Brain microvascular endothelial cell (primary cell): ENCODE measurements at regions not wholly inside any gene's neighbourhood (a gene's known extent, or its start where the extent isn't known, plus 50 kb on each side); places are given as distances from the start of the nearest gene placed in this dataset.
A peak's percentile ranks its signal among the peaks of the same experiment; 100 is the strongest.

Experiments
- DNase-seq: peaks from one replicate; pipeline ENCODE4 v3.0.0-alpha.2; 2020
- H3K27ac ChIP-seq: fragments of 250-450 bp; sonication (Bioruptor Pico); 2 replicates; pipeline ENCODE4 v1.5.1; 2020; ENCODE audit warnings: mild to moderate bottlenecking, moderate library complexity
- H3K27me3 ChIP-seq: fragments of 250-450 bp; sonication (Bioruptor Pico); replicated peaks from 2 replicates; pipeline ENCODE4 v1.5.1; 2020; ENCODE audit warnings: mild to moderate bottlenecking
- H3K36me3 ChIP-seq: fragments of 250-450 bp; sonication (Bioruptor Pico); replicated peaks from 2 replicates; pipeline ENCODE4 v1.5.1; 2020; ENCODE audit warnings: mild to moderate bottlenecking
- H3K4me3 ChIP-seq: 2 replicates; pipeline ENCODE4 v1.5.1; 2011; ENCODE audit warnings: low read depth, mild to moderate bottlenecking, control low read depth, low read length, moderate library complexity
- in situ Hi-C: cut with HindIII; loops from 2 replicates; pipeline ENCODE4 v1.10.0; 2017; ENCODE audit warnings: low sequenced_read_pairs, low pct_ligation_motif_present
- TF ChIP-seq, protein P1 (sequence below): IDR thresholded peaks from 2 replicates; pipeline ENCODE4 v1.5.1; 2011; ENCODE audit warnings: low read depth, mild to moderate bottlenecking, moderate library complexity, low read length, control low read depth, inconsistent platforms; ENCODE audit errors: missing control alignments

DNA sequence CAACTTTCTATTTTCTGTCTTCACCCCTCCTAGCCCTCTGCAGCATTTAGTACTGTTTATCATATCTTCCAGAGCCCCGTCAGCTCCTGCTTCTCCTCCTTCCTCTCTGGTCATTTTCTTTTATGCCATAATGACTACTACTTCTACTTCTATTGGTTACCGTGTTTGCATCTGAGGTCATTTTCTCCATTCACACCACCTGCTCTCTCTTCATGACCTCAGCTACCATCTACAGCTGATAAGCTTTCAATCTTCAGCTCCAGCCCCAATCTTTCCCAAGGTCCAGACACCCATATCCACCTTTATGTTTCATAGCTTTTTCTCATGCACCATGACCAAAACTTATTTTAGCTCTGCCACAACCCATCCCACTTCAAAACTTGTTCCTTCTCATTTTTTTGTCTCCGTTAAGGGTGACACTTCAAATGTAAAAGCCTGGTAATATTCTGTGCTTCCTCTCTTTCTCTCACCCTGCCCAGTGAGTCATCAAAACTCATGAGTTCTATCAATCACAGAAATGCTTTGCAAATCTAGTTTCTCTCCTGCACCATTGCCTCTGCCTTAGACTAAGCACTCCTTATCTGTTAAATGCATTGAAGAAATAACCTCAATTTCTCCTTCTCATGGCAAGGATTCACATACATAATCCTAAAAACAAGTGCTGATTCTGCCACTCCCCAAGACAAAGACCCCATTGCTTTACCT, 71.3 kb upstream of the IQCM start:
- H3K36me3 ChIP-seq: no peaks in the 10 kb centered on the region
- no peaks in the 10 kb centered on the region for H3K27me3 ChIP-seq
- DNase-seq: no peak
- no peak overlapping the region for H3K4me3 ChIP-seq
- in situ Hi-C loops: loop anchor here (25.0 kb wide), 1 partner anchor 500 kb away; no protein-coding TSS in a partner anchor
- H3K27ac ChIP-seq: no peak overlapping the region
- TF ChIP-seq, protein P1, sequence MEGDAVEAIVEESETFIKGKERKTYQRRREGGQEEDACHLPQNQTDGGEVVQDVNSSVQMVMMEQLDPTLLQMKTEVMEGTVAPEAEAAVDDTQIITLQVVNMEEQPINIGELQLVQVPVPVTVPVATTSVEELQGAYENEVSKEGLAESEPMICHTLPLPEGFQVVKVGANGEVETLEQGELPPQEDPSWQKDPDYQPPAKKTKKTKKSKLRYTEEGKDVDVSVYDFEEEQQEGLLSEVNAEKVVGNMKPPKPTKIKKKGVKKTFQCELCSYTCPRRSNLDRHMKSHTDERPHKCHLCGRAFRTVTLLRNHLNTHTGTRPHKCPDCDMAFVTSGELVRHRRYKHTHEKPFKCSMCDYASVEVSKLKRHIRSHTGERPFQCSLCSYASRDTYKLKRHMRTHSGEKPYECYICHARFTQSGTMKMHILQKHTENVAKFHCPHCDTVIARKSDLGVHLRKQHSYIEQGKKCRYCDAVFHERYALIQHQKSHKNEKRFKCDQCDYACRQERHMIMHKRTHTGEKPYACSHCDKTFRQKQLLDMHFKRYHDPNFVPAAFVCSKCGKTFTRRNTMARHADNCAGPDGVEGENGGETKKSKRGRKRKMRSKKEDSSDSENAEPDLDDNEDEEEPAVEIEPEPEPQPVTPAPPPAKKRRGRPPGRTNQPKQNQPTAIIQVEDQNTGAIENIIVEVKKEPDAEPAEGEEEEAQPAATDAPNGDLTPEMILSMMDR: no peak

DNA sequence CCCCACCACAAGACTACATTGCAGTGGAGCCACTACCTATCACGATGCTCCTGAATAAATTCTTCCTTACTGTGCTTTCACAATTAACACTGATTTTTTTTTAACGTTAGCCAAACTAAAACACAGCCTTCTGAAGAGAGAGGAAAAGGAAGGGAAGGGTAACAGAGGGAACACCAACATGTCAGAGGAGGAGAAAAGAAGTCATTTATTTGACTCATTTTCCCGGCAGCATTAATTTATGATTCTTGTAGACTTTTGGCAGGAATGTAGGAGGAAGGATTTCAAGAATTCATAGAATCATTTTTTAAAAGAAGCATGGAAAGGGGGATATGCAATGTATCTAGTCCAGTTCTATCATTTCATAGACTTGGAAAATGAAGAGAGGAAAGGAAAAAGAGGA, 74.3 kb upstream of the IQCM start:
- Histone ChIP-seq H3K36me3 (no peaks in the 10 kb centered on the region), H3K27ac (no peak overlapping the region), H3K27me3 (no peaks in the 10 kb centered on the region), H3K4me3 (no peak overlapping the region)
- no peak for DNase-seq
- TF ChIP-seq, protein P1: no peak
- in situ Hi-C loops: loop anchor here (25.0 kb wide), 1 partner anchor 503 kb away; no protein-coding TSS in a partner anchor

DNA sequence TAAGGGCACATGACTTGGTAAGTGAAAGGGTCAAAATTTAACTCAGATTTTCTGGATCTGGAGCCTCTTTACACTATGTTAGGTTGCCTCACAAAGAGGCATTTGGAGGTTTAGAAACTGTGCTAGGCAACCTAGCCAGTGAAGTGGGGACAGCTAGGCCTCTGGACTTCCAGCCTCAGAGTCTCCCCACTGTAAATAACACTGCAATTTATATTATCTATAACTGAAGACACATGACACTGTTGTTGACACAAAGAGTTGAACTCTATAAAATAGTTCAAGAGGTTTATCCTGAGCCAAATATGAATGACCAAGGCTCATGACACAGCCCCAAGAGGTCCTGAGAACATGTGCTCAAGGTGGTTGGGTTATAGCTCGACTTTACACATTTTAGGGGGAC, 74.9 kb upstream of the IQCM start:
- no peak overlapping the region for H3K27ac ChIP-seq
- no peak for DNase-seq
- no peaks in the 10 kb centered on the region for H3K36me3 ChIP-seq
- TF ChIP-seq, protein P1: no peak
- H3K4me3 ChIP-seq: no peak overlapping the region
- H3K27me3 ChIP-seq: no peaks in the 10 kb centered on the region
- in situ Hi-C loops: loop anchor here (25.0 kb wide), 1 partner anchor 503 kb away; no protein-coding TSS in a partner anchor

DNA sequence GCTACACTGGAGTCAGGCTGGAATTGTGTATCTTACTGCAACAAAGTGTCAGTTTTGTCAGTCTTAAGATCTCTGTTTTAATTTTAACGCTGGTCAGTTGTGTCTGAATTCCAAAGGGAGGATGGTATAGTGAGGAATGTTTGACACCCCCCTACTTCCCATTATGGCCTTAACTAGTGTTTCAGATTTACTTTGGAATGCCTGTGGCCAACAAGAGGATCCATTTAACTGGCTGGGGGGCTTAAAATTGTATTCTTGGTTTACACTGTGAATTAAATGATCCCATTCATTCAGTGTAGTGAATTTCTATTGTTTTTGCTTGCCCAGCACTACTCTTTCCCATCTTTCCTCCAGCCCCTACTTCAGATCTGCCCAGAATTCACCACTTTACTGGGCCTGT, 75.8 kb upstream of the IQCM start:
- Histone ChIP-seq H3K36me3 (no peaks in the 10 kb centered on the region), H3K27me3 (no peaks in the 10 kb centered on the region), H3K4me3 (no peak overlapping the region), H3K27ac (no peak overlapping the region)
- TF ChIP-seq, protein P1: no peak
- DNase-seq: no peak
- in situ Hi-C loops: loop anchor here (25.0 kb wide), 1 partner anchor 504 kb away; no protein-coding TSS in a partner anchor

DNA sequence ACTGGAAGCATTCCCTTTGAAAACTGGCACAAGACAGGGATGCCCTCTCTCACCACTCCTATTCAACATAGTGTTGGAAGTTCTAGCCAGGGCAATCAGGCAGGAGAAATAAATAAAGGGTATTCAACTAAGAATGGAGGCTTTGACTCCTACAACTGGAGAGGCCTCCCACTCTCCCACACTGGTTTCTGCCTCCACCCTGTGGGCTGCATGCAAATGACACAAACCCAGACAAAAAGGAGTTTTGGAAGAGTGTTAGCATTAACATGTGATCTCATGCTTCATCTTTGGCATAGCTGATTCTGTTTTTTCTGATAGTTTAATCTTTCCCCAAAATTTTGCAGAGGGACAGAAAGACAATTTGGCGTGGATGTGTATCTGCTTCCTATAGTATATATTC, 80.8 kb upstream of the IQCM start:
- H3K27ac ChIP-seq: no peak overlapping the region
- no peaks in the 10 kb centered on the region for H3K27me3 ChIP-seq
- in situ Hi-C loops: loop anchor here (25.0 kb wide), 1 partner anchor 509 kb away; no protein-coding TSS in a partner anchor
- no peaks in the 10 kb centered on the region for H3K36me3 ChIP-seq
- peak; percentile 38 for DNase-seq
- H3K4me3 ChIP-seq: no peak overlapping the region
- TF ChIP-seq, protein P1: peak; percentile 80
